Loucy (cell line): ENCODE measurements at regions not wholly inside any gene's neighbourhood (a gene's known extent, or its start where the extent isn't known, plus 50 kb on each side); places are given as distances from the start of the nearest gene placed in this dataset.

ENCODE experiments used
- H2AFZ ChIP-seq: fragments of 200-600 bp; sonication (generic); 2 replicates; pipeline ENCODE4 v1.6.0; 2016; ENCODE audit warnings: antibody characterized with exemption, mild to moderate bottlenecking, low read length, moderate library complexity
- H3F3A ChIP-seq: fragments of 200-600 bp; 2 replicates; pipeline ENCODE4 v1.6.0; 2016; ENCODE audit warnings: antibody characterized with exemption, low read depth, mild to moderate bottlenecking
- H3K27me3 ChIP-seq: fragments of 200-600 bp; sonication (generic); 2 replicates; pipeline ENCODE4 v1.6.1; 2014; ENCODE audit warnings: low read length, mild to moderate bottlenecking; ENCODE audit not compliant: insufficient read depth, poor library complexity, severe bottlenecking
- H3K36me3 ChIP-seq: fragments of 200-600 bp; sonication (generic); 2 replicates; pipeline ENCODE4 v1.6.1; 2016; ENCODE audit warnings: low read length; ENCODE audit not compliant: insufficient read depth
- H3K4me1 ChIP-seq: fragments of 200-600 bp; sonication (generic); 2 replicates; pipeline ENCODE4 v1.5.1; 2014; ENCODE audit warnings: low read length, mild to moderate bottlenecking; ENCODE audit not compliant: insufficient read depth, poor library complexity, severe bottlenecking
- H3K4me2 ChIP-seq: fragments of 200-600 bp; sonication (generic); 2 replicates; pipeline ENCODE4 v1.6.0; 2014; ENCODE audit warnings: antibody characterized with exemption, low read length, low read depth, mild to moderate bottlenecking; ENCODE audit not compliant: poor library complexity, severe bottlenecking
- H3K4me3 ChIP-seq: fragments of 200-600 bp; sonication (generic); 2 replicates; pipeline ENCODE4 v1.5.1; 2014; ENCODE audit warnings: low read length, mild to moderate bottlenecking, mixed read lengths; ENCODE audit not compliant: poor library complexity, severe bottlenecking
- H3K79me2 ChIP-seq: fragments of 200-600 bp; sonication (generic); 2 replicates; pipeline ENCODE4 v1.6.1; 2014; ENCODE audit warnings: low read length; ENCODE audit not compliant: insufficient read depth
- H3K9ac ChIP-seq: fragments of 200-600 bp; sonication (generic); 2 replicates; pipeline ENCODE4 v1.6.0; 2014; ENCODE audit warnings: mild to moderate bottlenecking, low read depth, low read length, moderate library complexity; ENCODE audit not compliant: poor library complexity, severe bottlenecking
- H3K9me2 ChIP-seq: fragments of 200-600 bp; sonication (generic); replicated peaks from 2 replicates; pipeline ENCODE4 v1.6.1; 2016; ENCODE audit warnings: low read depth, low read length, mixed read lengths
- H3K9me3 ChIP-seq: fragments of 200-600 bp; sonication (generic); 2 replicates; pipeline ENCODE4 v1.6.1; 2014; ENCODE audit warnings: mild to moderate bottlenecking, antibody characterized with exemption, low read length, low read depth; ENCODE audit not compliant: insufficient read depth
- H4K20me1 ChIP-seq: fragments of 200-600 bp; sonication (generic); 2 replicates; pipeline ENCODE4 v1.6.0; 2014; ENCODE audit warnings: antibody characterized with exemption, low read length, mild to moderate bottlenecking; ENCODE audit not compliant: insufficient read depth, poor library complexity, severe bottlenecking
- CTCF ChIP-seq: fragments of 200-600 bp; sonication (generic); conservative IDR thresholded peaks from 2 replicates; pipeline ENCODE4 v1.5.1; 2014; ENCODE audit warnings: mild to moderate bottlenecking, antibody characterized with exemption, low read length
- EZH2phosphoT487 ChIP-seq: fragments of 200-600 bp; IDR thresholded peaks from 2 replicates; pipeline ENCODE4 v1.6.1; 2018; ENCODE audit warnings: antibody characterized with exemption, mild to moderate bottlenecking, moderate library complexity, borderline replicate concordance

GRCh38 chr5:114658194-114658593, 296.3 kb downstream of the KCNN2 start:
- no peak overlapping the region for H2AFZ ChIP-seq
- no peaks in the 10 kb centered on the region for H3K4me1 ChIP-seq
- H3K9ac ChIP-seq = no peak overlapping the region
- H4K20me1 ChIP-seq = no peaks in the 10 kb centered on the region
- H3K79me2 ChIP-seq = no peaks in the 10 kb centered on the region
- H3K9me3 ChIP-seq = no peaks in the 10 kb centered on the region
- no peak overlapping the region for H3K4me2 ChIP-seq
- no peaks in the 10 kb centered on the region for H3F3A ChIP-seq
- H3K4me3 ChIP-seq = no peak overlapping the region
- no peaks in the 10 kb centered on the region for H3K36me3 ChIP-seq
- TF ChIP-seq CTCF = no peak
- TF ChIP-seq EZH2phosphoT487 = no peak
- H3K9me2 ChIP-seq = no peaks in the 10 kb centered on the region
- H3K27me3 ChIP-seq = no peaks in the 10 kb centered on the region

- no peaks in the 10 kb centered on the region for H4K20me1 ChIP-seq
- no peaks in the 10 kb centered on the region for H3K79me2 ChIP-seq
- H3F3A ChIP-seq = no peaks in the 10 kb centered on the region
- TF ChIP-seq CTCF (no peak), EZH2phosphoT487 (no peak)
- no peak overlapping the region for H3K4me2 ChIP-seq
- H3K36me3 ChIP-seq = no peaks in the 10 kb centered on the region
- H3K9me2 ChIP-seq = no peaks in the 10 kb centered on the region
- no peak overlapping the region for H3K4me3 ChIP-seq
- H2AFZ ChIP-seq = no peak overlapping the region
- no peak overlapping the region for H3K9ac ChIP-seq
- no peaks in the 10 kb centered on the region for H3K27me3 ChIP-seq
- no peaks in the 10 kb centered on the region for H3K9me3 ChIP-seq
- no peaks in the 10 kb centered on the region for H3K4me1 ChIP-seq
Observed at GRCh38 chr5:114657342-114658130, 295.7 kb downstream of the KCNN2 start.

DNA sequence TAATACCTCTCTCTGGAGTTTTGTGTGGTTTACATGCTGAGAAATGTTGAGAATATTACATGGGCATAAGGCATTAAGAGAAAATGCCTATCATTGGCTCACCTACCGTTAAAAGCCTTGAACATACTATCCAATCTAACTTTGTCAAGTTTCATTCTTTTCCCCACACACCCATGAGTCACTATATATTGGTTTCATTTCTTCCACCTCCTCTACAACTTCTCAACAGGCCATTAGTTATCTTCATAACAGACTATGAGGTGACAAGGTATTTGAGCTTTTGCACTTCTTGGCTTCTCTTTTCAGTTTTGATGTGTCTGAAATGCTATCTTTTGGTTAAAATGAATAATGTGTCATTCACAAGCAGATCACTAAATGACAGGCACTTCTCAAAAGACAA, 288.0 kb downstream of the KCNN2 start:
- H3K9me2 ChIP-seq = no peaks in the 10 kb centered on the region
- H3K36me3 ChIP-seq = no peaks in the 10 kb centered on the region
- H3F3A ChIP-seq = no peaks in the 10 kb centered on the region
- no peak overlapping the region for H2AFZ ChIP-seq
- H3K27me3 ChIP-seq = no peaks in the 10 kb centered on the region
- TF ChIP-seq CTCF (no peak), EZH2phosphoT487 (no peak)
- H4K20me1 ChIP-seq = no peaks in the 10 kb centered on the region
- H3K9me3 ChIP-seq = no peaks in the 10 kb centered on the region
- no peaks in the 10 kb centered on the region for H3K4me1 ChIP-seq
- H3K9ac ChIP-seq = no peak overlapping the region
- no peak overlapping the region for H3K4me2 ChIP-seq
- no peak overlapping the region for H3K4me3 ChIP-seq
- H3K79me2 ChIP-seq = no peaks in the 10 kb centered on the region
